Ishikawa (cell line): ENCODE measurements at regions not wholly inside any gene's neighbourhood (a gene's known extent, or its start where the extent isn't known, plus 50 kb on each side); places are given as distances from the start of the nearest gene placed in this dataset.

ENCODE experiments used
- CEBPB ChIP-seq: IDR thresholded peaks from 2 replicates; pipeline ENCODE4 v1.6.1; 2012
- CREB1 ChIP-seq: IDR thresholded peaks from 2 replicates; pipeline ENCODE4 v1.6.1; 2012; ENCODE audit warnings: low read depth
- EGR1 ChIP-seq: IDR thresholded peaks from 2 replicates; pipeline ENCODE4 v1.6.1; 2012
- EP300 ChIP-seq: IDR thresholded peaks from 2 replicates; pipeline ENCODE4 v1.6.1; 2012; ENCODE audit warnings: borderline replicate concordance
- FOXM1 ChIP-seq: IDR thresholded peaks from 2 replicates; pipeline ENCODE4 v1.6.1; 2012; ENCODE audit warnings: low read depth, borderline replicate concordance
- RAD21 ChIP-seq: IDR thresholded peaks from 2 replicates; pipeline ENCODE4 v1.6.1; 2012; ENCODE audit warnings: low read depth
- TAF1 ChIP-seq: IDR thresholded peaks from 2 replicates; pipeline ENCODE4 v1.6.1; 2012; ENCODE audit warnings: low read depth, mild to moderate bottlenecking
- TCF12 ChIP-seq: IDR thresholded peaks from 2 replicates; pipeline ENCODE4 v1.6.1; 2012; ENCODE audit warnings: low read depth
- TEAD4 ChIP-seq: IDR thresholded peaks from 2 replicates; pipeline ENCODE4 v1.6.1; 2012
- YY1 ChIP-seq: IDR thresholded peaks from 2 replicates; pipeline ENCODE4 v1.6.1; 2012; ENCODE audit warnings: low read depth
- TF ChIP-seq, protein P1 (sequence below): IDR thresholded peaks from 2 replicates; pipeline ENCODE4 v1.6.1; 2012; ENCODE audit warnings: low read depth, mild to moderate bottlenecking
- TF ChIP-seq, protein P2 (sequence below): IDR thresholded peaks from 2 replicates; pipeline ENCODE4 v1.6.1; 2012
- TF ChIP-seq, protein P3 (sequence below): IDR thresholded peaks from 2 replicates; pipeline ENCODE4 v1.6.1; 2012

DNA sequence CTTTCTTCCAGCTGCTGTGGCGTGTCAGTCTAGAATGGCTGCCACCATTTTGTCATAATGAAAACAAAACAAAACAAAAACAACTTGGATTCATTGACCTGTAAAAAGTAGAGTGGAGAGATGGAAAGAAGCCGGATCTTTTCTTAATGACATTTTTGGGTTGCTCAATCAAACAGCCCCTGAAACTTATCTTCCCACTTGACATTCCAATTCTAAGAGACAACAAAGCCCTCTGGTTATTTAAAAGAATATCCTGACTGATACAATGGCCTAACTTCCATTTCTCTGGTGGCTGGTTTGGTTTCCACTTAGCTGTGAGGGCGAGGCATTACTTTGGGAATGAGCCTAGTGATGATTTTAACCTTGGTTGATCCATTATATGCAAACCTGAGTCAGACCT lies 123.7 kb downstream of the AQP4 start:
- TF ChIP-seq RAD21 (no peak), TCF12 (no peak), FOXM1 (no peak), CEBPB (no peak), CREB1 (no peak), EP300 (no peak), EGR1 (no peak), YY1 (no peak), TAF1 (no peak), TEAD4 (no peak)
- TF ChIP-seq, protein P1, sequence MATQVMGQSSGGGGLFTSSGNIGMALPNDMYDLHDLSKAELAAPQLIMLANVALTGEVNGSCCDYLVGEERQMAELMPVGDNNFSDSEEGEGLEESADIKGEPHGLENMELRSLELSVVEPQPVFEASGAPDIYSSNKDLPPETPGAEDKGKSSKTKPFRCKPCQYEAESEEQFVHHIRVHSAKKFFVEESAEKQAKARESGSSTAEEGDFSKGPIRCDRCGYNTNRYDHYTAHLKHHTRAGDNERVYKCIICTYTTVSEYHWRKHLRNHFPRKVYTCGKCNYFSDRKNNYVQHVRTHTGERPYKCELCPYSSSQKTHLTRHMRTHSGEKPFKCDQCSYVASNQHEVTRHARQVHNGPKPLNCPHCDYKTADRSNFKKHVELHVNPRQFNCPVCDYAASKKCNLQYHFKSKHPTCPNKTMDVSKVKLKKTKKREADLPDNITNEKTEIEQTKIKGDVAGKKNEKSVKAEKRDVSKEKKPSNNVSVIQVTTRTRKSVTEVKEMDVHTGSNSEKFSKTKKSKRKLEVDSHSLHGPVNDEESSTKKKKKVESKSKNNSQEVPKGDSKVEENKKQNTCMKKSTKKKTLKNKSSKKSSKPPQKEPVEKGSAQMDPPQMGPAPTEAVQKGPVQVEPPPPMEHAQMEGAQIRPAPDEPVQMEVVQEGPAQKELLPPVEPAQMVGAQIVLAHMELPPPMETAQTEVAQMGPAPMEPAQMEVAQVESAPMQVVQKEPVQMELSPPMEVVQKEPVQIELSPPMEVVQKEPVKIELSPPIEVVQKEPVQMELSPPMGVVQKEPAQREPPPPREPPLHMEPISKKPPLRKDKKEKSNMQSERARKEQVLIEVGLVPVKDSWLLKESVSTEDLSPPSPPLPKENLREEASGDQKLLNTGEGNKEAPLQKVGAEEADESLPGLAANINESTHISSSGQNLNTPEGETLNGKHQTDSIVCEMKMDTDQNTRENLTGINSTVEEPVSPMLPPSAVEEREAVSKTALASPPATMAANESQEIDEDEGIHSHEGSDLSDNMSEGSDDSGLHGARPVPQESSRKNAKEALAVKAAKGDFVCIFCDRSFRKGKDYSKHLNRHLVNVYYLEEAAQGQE = no peak
- TF ChIP-seq, protein P2, sequence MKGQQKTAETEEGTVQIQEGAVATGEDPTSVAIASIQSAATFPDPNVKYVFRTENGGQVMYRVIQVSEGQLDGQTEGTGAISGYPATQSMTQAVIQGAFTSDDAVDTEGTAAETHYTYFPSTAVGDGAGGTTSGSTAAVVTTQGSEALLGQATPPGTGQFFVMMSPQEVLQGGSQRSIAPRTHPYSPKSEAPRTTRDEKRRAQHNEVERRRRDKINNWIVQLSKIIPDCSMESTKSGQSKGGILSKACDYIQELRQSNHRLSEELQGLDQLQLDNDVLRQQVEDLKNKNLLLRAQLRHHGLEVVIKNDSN = no peak
- TF ChIP-seq, protein P3, sequence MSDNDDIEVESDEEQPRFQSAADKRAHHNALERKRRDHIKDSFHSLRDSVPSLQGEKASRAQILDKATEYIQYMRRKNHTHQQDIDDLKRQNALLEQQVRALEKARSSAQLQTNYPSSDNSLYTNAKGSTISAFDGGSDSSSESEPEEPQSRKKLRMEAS = no peak
